Brain pericyte (primary cell): ENCODE measurements at regions not wholly inside any gene's neighbourhood (a gene's known extent, or its start where the extent isn't known, plus 50 kb on each side); places are given as distances from the start of the nearest gene placed in this dataset.

ENCODE experiments used
- DNase-seq: peaks from one replicate; pipeline ENCODE4 v3.0.0-alpha.2; 2012; ENCODE audit warnings: low read depth, low spot score

GRCh38 chr5:56622141-56622540 is 193.2 kb upstream of the MAP3K1 start:
- DNase-seq = no peak

GRCh38 chr5:56620903-56621677 is 194.3 kb upstream of the MAP3K1 start:
- no peak for DNase-seq

- DNase-seq = no peak
Measured at GRCh38 chr5:56617998-56618397, 197.4 kb upstream of the MAP3K1 start.

- no peak for DNase-seq
Measured at GRCh38 chr5:56616454-56617160, 198.7 kb upstream of the MAP3K1 start.

- DNase-seq = no peak
Measured at GRCh38 chr5:56615361-56616153, 199.8 kb upstream of the MAP3K1 start.

- no peak for DNase-seq
Measured at GRCh38 chr5:56612759-56613158, 202.6 kb upstream of the MAP3K1 start.

GRCh38 chr5:56612353-56612752 is 203.0 kb upstream of the MAP3K1 start:
- no peak for DNase-seq

- no peak for DNase-seq
Measured at GRCh38 chr5:56610093-56610698, 205.2 kb upstream of the MAP3K1 start.

- no peak for DNase-seq
Measured at GRCh38 chr5:56608217-56608925, 207.0 kb upstream of the MAP3K1 start.

GRCh38 chr5:56607551-56607950 is 207.8 kb upstream of the MAP3K1 start:
- DNase-seq = no peak

- no peak for DNase-seq
Measured at GRCh38 chr5:56607074-56607473, 208.3 kb upstream of the MAP3K1 start.

- no peak for DNase-seq
Measured at GRCh38 chr5:56606192-56606591, 209.2 kb upstream of the MAP3K1 start.

GRCh38 chr5:56605231-56605630 is 210.1 kb upstream of the MAP3K1 start:
- no peak for DNase-seq

- DNase-seq = no peak
Measured at GRCh38 chr5:56601641-56602071, 213.7 kb upstream of the MAP3K1 start.

- no peak for DNase-seq
Measured at GRCh38 chr5:56598941-56599340, 216.4 kb upstream of the MAP3K1 start.

GRCh38 chr5:56596155-56596554 is 219.2 kb upstream of the MAP3K1 start:
- no peak for DNase-seq

GRCh38 chr5:56595566-56595965 is 219.8 kb upstream of the MAP3K1 start:
- DNase-seq = no peak

- DNase-seq = no peak
Measured at GRCh38 chr5:56594792-56595191, 220.6 kb upstream of the MAP3K1 start.

GRCh38 chr5:56591081-56591480 is 224.3 kb upstream of the MAP3K1 start:
- DNase-seq = no peak

- DNase-seq = no peak
Measured at GRCh38 chr5:56589481-56589860, 225.9 kb upstream of the MAP3K1 start.
